ENCODE measurements at regions not wholly inside any gene's neighbourhood (a gene's known extent, or its start where the extent isn't known, plus 50 kb on each side); places are given as distances from the start of the nearest gene placed in this dataset.
"Not testable (repeated sequence)": the region's sequence is repeated elsewhere in the genome, so short reads cannot be mapped to it uniquely, and the experiment has no call there.

GRCh38 chr2:13681936-13682335 lies 950.6 kb upstream of the LRATD1 start:
- DNase-seq (no peak), ATAC-seq (replicated peaks in 1 of 2) (no peak)
- Mint-ChIP-seq H3K36me3 (ENCODE audit: insufficient read depth in 2 of 2) (no peaks in the 10 kb centered on the region), H3K9me3 (peaks cover 7 to 8% of the 10 kb centered on the region in 2 donors), H3K27me3 (ENCODE audit: low read depth) (no peaks in the 10 kb centered on the region), H3K4me1 (ENCODE audit: low read depth) (no peaks in the 10 kb centered on the region), H3K4me3 (no peak overlapping the region), H3K27ac (no peak overlapping the region)

- no peak for ATAC-seq (replicated peaks in 1 of 2)
- peaks cover 7 to 8% of the 10 kb centered on the region in 2 donors for H3K9me3 Mint-ChIP-seq
- no peak overlapping the region for H3K27ac Mint-ChIP-seq
- no peaks in the 10 kb centered on the region for H3K36me3 Mint-ChIP-seq (ENCODE audit: insufficient read depth in 2 of 2)
- DNase-seq: no peak
- H3K27me3 Mint-ChIP-seq (ENCODE audit: low read depth): no peaks in the 10 kb centered on the region
- no peak overlapping the region for H3K4me3 Mint-ChIP-seq
- H3K4me1 Mint-ChIP-seq (ENCODE audit: low read depth): no peaks in the 10 kb centered on the region
Observed at GRCh38 chr2:13682540-13683272, 949.8 kb upstream of the LRATD1 start.

- Mint-ChIP-seq H3K4me3 (no peak overlapping the region), H3K27ac (no peak overlapping the region), H3K27me3 (ENCODE audit: low read depth) (no peaks in the 10 kb centered on the region), H3K36me3 (ENCODE audit: insufficient read depth in 2 of 2) (no peaks in the 10 kb centered on the region), H3K4me1 (ENCODE audit: low read depth) (no peaks in the 10 kb centered on the region), H3K9me3 (peaks cover 5 to 6% of the 10 kb centered on the region in 2 donors)
- no peak for ATAC-seq (replicated peaks in 1 of 2)
- no peak for DNase-seq
Observed at GRCh38 chr2:13686262-13686661, 946.3 kb upstream of the LRATD1 start.

- Mint-ChIP-seq H3K36me3 (ENCODE audit: insufficient read depth in 2 of 2) (no peaks in the 10 kb centered on the region), H3K4me3 (no peak overlapping the region), H3K9me3 (peaks cover 2 to 7% of the 10 kb centered on the region in 2 donors), H3K4me1 (ENCODE audit: low read depth) (no peaks in the 10 kb centered on the region), H3K27ac (no peak overlapping the region), H3K27me3 (ENCODE audit: low read depth) (no peaks in the 10 kb centered on the region)
- ATAC-seq (replicated peaks in 1 of 2) (no peak), DNase-seq (no peak)
Observed at GRCh38 chr2:13694673-13695072, 937.8 kb upstream of the LRATD1 start.

- no peaks in the 10 kb centered on the region for H3K4me1 Mint-ChIP-seq (ENCODE audit: low read depth)
- H3K27me3 Mint-ChIP-seq (ENCODE audit: low read depth): no peaks in the 10 kb centered on the region
Observed at GRCh38 chr2:13696601-13697000, 935.9 kb upstream of the LRATD1 start.

DNA sequence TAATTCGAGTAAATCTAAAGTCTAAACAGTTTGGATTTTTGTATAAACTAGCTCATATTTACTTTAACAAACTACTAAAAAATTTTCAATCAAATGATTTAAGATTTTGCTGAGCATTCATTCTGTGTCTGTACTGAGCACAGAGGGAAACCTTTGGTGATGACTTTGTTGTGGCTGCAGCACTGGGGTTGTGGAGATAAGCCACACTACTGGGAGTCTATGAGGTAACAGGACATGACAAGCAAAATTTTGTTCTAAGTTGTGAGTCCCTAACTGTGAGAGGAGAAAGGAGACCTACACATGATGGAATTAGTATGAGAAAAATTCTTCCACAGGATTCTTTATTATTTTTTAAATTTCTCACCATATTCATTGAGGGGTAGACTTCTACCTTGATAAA lies 933.7 kb upstream of the LRATD1 start:
- H3K27me3 Mint-ChIP-seq (ENCODE audit: low read depth): no peaks in the 10 kb centered on the region
- H3K9me3 Mint-ChIP-seq: peaks cover 0 to 4% of the 10 kb centered on the region in 2 donors
- ATAC-seq (replicated peaks in 1 of 2) (no peak), DNase-seq (no peak)
- H3K4me1 Mint-ChIP-seq (ENCODE audit: low read depth): no peaks in the 10 kb centered on the region
- H3K36me3 Mint-ChIP-seq (ENCODE audit: insufficient read depth in 2 of 2): no peaks in the 10 kb centered on the region
- no peak overlapping the region for H3K27ac Mint-ChIP-seq
- H3K4me3 Mint-ChIP-seq: no peak overlapping the region

More at GRCh38 chr2:13696601-13697000, 935.9 kb upstream of the LRATD1 start:
- H3K27ac Mint-ChIP-seq: no peak overlapping the region
- H3K4me3 Mint-ChIP-seq: no peak overlapping the region
- no peaks in the 10 kb centered on the region for H3K36me3 Mint-ChIP-seq (ENCODE audit: insufficient read depth in 2 of 2)
- H3K9me3 Mint-ChIP-seq: peaks cover 2 to 7% of the 10 kb centered on the region in 2 donors
- ATAC-seq (replicated peaks in 1 of 2) (no peak), DNase-seq (no peak)

DNA sequence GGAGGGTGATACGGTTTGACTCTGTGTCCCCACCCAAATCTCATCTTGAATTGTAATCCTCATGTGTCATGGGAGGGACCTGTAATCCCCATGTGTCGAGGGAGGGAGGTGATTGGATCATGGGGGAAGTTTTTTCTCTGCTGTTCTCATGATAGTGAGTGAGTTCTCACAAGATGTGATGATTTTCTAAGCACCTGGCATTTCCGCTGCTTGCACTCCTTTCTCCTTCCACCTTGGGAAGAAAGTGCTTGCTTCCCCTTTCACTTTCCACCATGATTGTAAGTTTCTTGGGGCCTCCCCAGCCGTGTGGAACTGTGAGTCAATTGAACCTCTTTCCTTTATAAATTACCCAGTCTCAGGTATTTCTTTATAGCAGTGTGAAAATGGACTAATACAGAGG lies 932.6 kb upstream of the LRATD1 start:
- not testable (repeated sequence) for H3K27me3 Mint-ChIP-seq (ENCODE audit: low read depth); DNase-seq; H3K4me3 Mint-ChIP-seq; H3K27ac Mint-ChIP-seq; H3K4me1 Mint-ChIP-seq (ENCODE audit: low read depth); ATAC-seq (replicated peaks in 1 of 2); H3K9me3 Mint-ChIP-seq; H3K36me3 Mint-ChIP-seq (ENCODE audit: insufficient read depth in 2 of 2)

DNA sequence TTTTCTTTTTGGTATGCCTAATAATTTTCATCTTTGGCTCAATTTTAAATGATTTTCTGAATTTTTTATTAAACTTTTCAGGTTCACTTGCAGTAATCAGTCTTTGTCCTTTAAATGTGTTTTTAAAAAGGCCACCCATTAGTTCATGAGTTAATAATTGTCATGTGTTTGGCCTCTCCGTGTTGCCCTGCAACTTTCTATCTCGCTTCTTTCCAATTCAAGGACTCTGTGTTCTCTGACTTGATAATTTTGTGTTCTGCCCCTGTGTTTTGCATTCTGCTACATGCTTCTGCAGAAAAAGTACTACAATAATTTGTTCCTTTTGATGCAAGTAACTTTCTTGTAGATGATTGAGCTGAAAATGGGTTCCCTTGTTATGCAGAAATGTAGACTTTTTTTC lies 921.4 kb upstream of the LRATD1 start:
- H3K27me3 Mint-ChIP-seq (ENCODE audit: low read depth): no peaks in the 10 kb centered on the region

DNA sequence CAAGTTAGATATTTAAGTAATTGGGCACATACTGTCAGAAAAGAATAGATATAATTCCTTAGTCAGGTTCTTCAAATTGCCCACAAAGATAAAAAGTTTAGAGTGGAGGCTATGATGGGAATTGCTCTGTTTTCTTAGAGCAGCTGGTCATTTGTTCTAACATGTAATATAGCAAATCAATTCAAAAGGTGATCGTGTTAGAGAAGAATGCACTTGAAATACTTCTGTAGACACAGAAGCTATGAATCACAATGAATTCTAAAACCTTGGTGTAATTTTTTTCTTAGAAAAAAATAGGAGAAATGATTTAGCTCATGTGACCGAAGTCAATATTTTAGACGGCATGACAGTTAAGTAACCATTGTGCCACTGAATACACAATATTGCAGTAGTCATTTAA lies 918.1 kb upstream of the LRATD1 start:
- Mint-ChIP-seq H3K27ac (no peak overlapping the region), H3K4me3 (no peak overlapping the region), H3K4me1 (ENCODE audit: low read depth) (no peaks in the 10 kb centered on the region), H3K9me3 (peaks cover 6 to 9% of the 10 kb centered on the region in 2 donors), H3K27me3 (ENCODE audit: low read depth) (no peaks in the 10 kb centered on the region), H3K36me3 (ENCODE audit: insufficient read depth in 2 of 2) (no peaks in the 10 kb centered on the region)
- ATAC-seq (replicated peaks in 1 of 2) (no peak), DNase-seq (no peak)

More for the DNA sequence above, 921.4 kb upstream of the LRATD1 start:
- Mint-ChIP-seq H3K4me1 (ENCODE audit: low read depth) (no peaks in the 10 kb centered on the region), H3K27ac (no peak overlapping the region), H3K36me3 (ENCODE audit: insufficient read depth in 2 of 2) (no peaks in the 10 kb centered on the region), H3K4me3 (no peak overlapping the region), H3K9me3 (peaks cover 6 to 11% of the 10 kb centered on the region in 2 donors)
- ATAC-seq (replicated peaks in 1 of 2) (no peak), DNase-seq (no peak)

GRCh38 chr2:13725945-13726344 lies 906.6 kb upstream of the LRATD1 start:
- Mint-ChIP-seq H3K4me1 (ENCODE audit: low read depth) (no peaks in the 10 kb centered on the region), H3K9me3 (peaks cover 9 to 12% of the 10 kb centered on the region in 2 donors), H3K36me3 (ENCODE audit: insufficient read depth in 2 of 2) (no peaks in the 10 kb centered on the region), H3K4me3 (no peak overlapping the region), H3K27me3 (ENCODE audit: low read depth) (no peaks in the 10 kb centered on the region), H3K27ac (no peak overlapping the region)
- ATAC-seq (replicated peaks in 1 of 2): no peak
- no peak for DNase-seq

GRCh38 chr2:13745330-13745729 lies 887.2 kb upstream of the LRATD1 start:
- H3K27ac Mint-ChIP-seq: no peak overlapping the region
- no peaks in the 10 kb centered on the region for H3K4me1 Mint-ChIP-seq (ENCODE audit: low read depth)
- peaks cover 2 to 6% of the 10 kb centered on the region in 2 donors for H3K36me3 Mint-ChIP-seq (ENCODE audit: insufficient read depth in 2 of 2)
- H3K9me3 Mint-ChIP-seq: peaks cover 13 to 22% of the 10 kb centered on the region in 2 donors
- no peak for ATAC-seq (replicated peaks in 1 of 2)
- no peak for DNase-seq
- no peak overlapping the region for H3K4me3 Mint-ChIP-seq
- no peaks in the 10 kb centered on the region for H3K27me3 Mint-ChIP-seq (ENCODE audit: low read depth)

DNA sequence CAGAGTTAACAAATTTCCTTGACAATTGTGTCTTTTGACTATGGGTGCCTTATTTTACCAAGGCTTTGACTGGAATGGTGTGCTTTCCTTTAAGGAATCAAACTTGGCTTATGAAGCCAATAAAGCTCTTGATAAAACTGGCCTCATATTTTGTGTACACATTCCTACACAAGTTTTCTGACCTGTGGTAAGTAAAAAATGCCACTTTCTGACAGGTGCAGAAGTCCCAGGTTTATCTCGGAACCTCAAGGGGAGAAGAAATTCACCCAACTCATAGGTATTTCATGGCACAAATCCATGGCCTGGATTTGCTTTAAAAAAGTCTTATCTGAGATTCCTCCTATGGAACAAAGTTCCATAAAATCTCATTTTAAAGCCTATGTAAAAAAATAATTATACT lies 880.6 kb upstream of the LRATD1 start:
- Mint-ChIP-seq H3K36me3 (ENCODE audit: insufficient read depth in 2 of 2) (peaks cover 1 to 4% of the 10 kb centered on the region in 2 donors), H3K27me3 (ENCODE audit: low read depth) (no peaks in the 10 kb centered on the region), H3K9me3 (peaks cover 7 to 10% of the 10 kb centered on the region in 2 donors), H3K27ac (no peak overlapping the region), H3K4me1 (ENCODE audit: low read depth) (no peaks in the 10 kb centered on the region), H3K4me3 (no peak overlapping the region)
- DNase-seq: no peak
- no peak for ATAC-seq (replicated peaks in 1 of 2)

DNA sequence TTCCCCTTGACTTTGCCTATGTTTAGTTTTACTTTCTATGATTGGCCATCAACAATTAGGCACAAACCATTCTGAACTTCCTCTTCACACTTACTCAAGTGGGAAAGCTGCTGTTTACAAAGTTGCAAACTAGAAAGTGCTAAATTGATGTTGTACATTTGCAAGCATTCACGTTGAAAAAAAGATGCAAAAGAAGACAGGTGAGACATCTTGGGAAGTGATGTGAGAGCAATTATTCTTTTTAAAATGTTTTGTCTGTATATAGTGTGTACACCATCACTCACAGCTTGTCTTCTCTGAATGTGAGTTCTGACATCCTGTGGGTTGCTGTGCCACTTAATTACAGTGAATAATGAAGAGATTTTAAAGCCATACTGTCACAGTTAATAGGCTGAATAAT lies 874.1 kb upstream of the LRATD1 start:
- DNase-seq (no peak), ATAC-seq (replicated peaks in 1 of 2) (no peak)
- H3K4me3 Mint-ChIP-seq: no peak overlapping the region
- H3K4me1 Mint-ChIP-seq (ENCODE audit: low read depth): no peaks in the 10 kb centered on the region
- H3K9me3 Mint-ChIP-seq: peaks cover 5 to 11% of the 10 kb centered on the region in 2 donors
- no peaks in the 10 kb centered on the region for H3K27me3 Mint-ChIP-seq (ENCODE audit: low read depth)
- H3K36me3 Mint-ChIP-seq (ENCODE audit: insufficient read depth in 2 of 2): no peaks in the 10 kb centered on the region
- no peak overlapping the region for H3K27ac Mint-ChIP-seq

- Mint-ChIP-seq H3K4me1 (ENCODE audit: low read depth) (no peaks in the 10 kb centered on the region), H3K4me3 (no peak overlapping the region), H3K27me3 (ENCODE audit: low read depth) (no peaks in the 10 kb centered on the region), H3K27ac (no peak overlapping the region), H3K36me3 (ENCODE audit: insufficient read depth in 2 of 2) (no peaks in the 10 kb centered on the region), H3K9me3 (peaks cover 0 to 3% of the 10 kb centered on the region in 2 donors)
- DNase-seq: no peak
- no peak for ATAC-seq (replicated peaks in 1 of 2)
Observed at GRCh38 chr2:13768274-13768673, 864.2 kb upstream of the LRATD1 start.
